Spinal cord (tissue), 9 donors: ENCODE measurements at regions not wholly inside any gene's neighbourhood (a gene's known extent, or its start where the extent isn't known, plus 50 kb on each side); places are given as distances from the start of the nearest gene placed in this dataset.

Experiments used
- DNase-seq, 6 donors: peaks; one replicate each; pipeline versions ENCODE4 v3.0.0 to v3.0.0-alpha.2; 2013 to 2015; ENCODE audit warnings: low spot score in 6 of 6, low read depth in 4 of 6
- H3K27ac ChIP-seq: one replicate; pipeline ENCODE4 v1.5.1; 2013; ENCODE audit warnings: low read depth, low read length, control low read depth
- H3K27me3 ChIP-seq: one replicate; pipeline ENCODE4 v1.6.1; 2013; ENCODE audit warnings: low read length; ENCODE audit not compliant: control insufficient read depth, insufficient read depth
- H3K36me3 ChIP-seq: one replicate; pipeline ENCODE4 v1.6.1; 2013; ENCODE audit warnings: low read length; ENCODE audit not compliant: control insufficient read depth, insufficient read depth
- H3K4me1 ChIP-seq: one replicate; pipeline ENCODE4 v1.6.1; 2013; ENCODE audit warnings: low read length; ENCODE audit not compliant: control insufficient read depth, insufficient read depth
- H3K4me3 ChIP-seq: one replicate; pipeline ENCODE4 v1.5.1; 2013; ENCODE audit warnings: low read depth, low read length, control low read depth
- H3K9me3 ChIP-seq: one replicate; pipeline ENCODE4 v1.6.1; 2013; ENCODE audit warnings: low read length; ENCODE audit not compliant: control insufficient read depth, insufficient read depth
- WGBS: methylation state at CpG from one replicate; pipeline ENCODE4 v1.1.5; 2013; ENCODE audit warnings: missing lambda C conversion rate; ENCODE audit not compliant: insufficient coverage; 5-methylcytosine and 5-hydroxymethylcytosine counted together
- donor health status: healthy.

- Histone ChIP-seq H3K4me3 (no peak overlapping the region), H3K27ac (no peak overlapping the region), H3K4me1 (peaks cover 13% of the 10 kb centered on the region), H3K36me3 (no peaks in the 10 kb centered on the region), H3K9me3 (no peaks in the 10 kb centered on the region), H3K27me3 (no peaks in the 10 kb centered on the region)
- WGBS: 95% methylated on average over 7 of the region's 8 CpGs
- DNase-seq: no peak
These were observed 1521.4 kb downstream of the BRD1 start for GRCh38 chr22:48306284-48306683.

DNA sequence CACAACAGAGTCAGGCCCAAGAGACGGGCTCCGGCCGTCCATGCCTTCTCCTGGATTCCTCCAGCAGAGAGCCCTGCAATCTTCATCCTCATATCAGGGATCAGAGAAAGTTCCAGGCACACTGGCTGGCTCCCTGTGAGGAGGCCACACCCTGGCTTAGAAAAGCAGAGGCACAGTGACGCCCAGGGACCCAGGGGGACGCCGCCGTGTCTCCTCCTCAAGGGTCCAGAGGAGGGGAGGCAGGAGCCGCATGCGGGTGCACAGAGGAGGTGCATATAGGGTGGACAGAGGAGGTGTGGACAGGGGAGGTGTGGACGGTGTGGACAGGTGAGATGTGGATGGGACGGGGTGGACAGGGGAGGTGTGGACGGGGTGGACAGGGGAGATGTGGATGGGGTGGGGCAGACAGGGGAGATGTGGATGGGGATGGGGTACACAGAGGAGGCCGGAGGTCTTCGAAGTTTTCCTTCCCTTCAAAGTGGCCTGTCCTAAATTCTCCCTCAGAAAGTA lies 1521.9 kb downstream of the BRD1 start:
- peaks cover 13% of the 10 kb centered on the region for H3K4me1 ChIP-seq
- H3K36me3 ChIP-seq: no peaks in the 10 kb centered on the region
- no peaks in the 10 kb centered on the region for H3K27me3 ChIP-seq
- WGBS: 93% methylated on average over 9 of the region's 14 CpGs
- no peak for DNase-seq
- H3K9me3 ChIP-seq: no peaks in the 10 kb centered on the region
- H3K4me3 ChIP-seq: no peak overlapping the region
- H3K27ac ChIP-seq: no peak overlapping the region

- WGBS: 100% methylated on average over 1 of the region's 5 CpGs
These were observed 1524.3 kb downstream of the BRD1 start for GRCh38 chr22:48303369-48303725.

DNA sequence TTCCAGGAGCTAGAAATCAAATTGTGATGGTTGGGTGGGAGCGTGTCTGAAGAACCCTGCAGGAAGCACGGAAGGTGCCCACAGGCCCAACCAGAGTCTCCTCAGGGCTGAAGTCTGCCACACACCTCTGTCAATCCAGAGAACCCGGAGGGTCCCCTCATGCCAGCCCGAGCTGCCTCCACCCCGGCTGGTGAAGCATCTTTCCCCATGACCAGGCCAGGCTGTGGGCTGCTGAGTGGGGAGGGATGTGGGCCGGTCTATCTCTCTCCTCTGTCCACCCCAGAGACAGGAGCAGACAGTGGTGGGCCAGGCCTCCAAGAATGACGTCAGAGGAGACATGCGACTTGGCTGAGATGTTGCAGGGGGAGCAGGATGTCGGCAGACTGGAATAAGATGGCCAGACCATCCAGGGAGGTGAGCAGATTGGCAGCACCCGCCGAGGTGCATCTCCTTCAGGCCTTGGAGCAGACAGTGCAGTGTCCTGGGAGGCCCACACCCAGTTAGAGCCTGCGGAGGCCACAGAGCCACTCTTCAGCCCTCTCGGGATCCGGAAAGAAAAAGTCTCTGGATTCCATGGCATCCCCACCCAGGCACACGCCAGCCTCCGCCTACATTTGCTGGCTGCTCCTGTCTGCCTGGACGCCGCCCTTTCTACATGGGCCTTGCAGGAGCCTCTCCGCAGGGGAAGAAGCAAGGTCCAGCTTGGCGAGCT lies 1524.9 kb downstream of the BRD1 start:
- Histone ChIP-seq H3K9me3 (no peaks in the 10 kb centered on the region), H3K27ac (no peak overlapping the region), H3K27me3 (no peaks in the 10 kb centered on the region), H3K4me1 (peaks cover 7% of the 10 kb centered on the region), H3K36me3 (no peaks in the 10 kb centered on the region), H3K4me3 (no peak overlapping the region)
- 95% methylated on average over 19 of the region's 20 CpGs for WGBS
- DNase-seq: no peak

More at GRCh38 chr22:48303369-48303725, 1524.3 kb downstream of the BRD1 start:
- Histone ChIP-seq H3K27me3 (no peaks in the 10 kb centered on the region), H3K4me1 (peaks cover 8% of the 10 kb centered on the region), H3K4me3 (no peak overlapping the region), H3K27ac (no peak overlapping the region), H3K36me3 (no peaks in the 10 kb centered on the region), H3K9me3 (no peaks in the 10 kb centered on the region)
- no peak for DNase-seq

DNA sequence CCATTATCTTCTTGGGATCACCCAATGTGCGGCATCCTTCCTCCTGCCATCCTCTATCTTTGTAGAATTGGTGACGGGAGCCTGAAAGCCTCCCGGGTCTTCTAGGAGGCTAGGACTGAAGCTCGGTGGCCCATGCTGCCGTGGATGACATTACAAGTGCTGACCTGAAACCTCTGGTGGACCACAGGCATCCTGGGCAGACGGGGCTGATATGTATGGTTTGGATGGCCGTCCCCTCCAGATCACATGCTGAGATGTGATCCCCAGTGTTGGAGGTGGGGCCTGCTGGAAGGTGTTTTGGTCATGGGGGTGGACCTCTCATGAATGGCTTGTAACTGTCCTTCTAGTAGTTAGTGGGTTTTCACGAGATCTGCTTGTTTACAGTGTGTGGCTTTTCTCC lies 1525.8 kb downstream of the BRD1 start:
- Histone ChIP-seq H3K27me3 (no peaks in the 10 kb centered on the region), H3K4me3 (no peak overlapping the region), H3K4me1 (peaks cover 3% of the 10 kb centered on the region), H3K36me3 (no peaks in the 10 kb centered on the region), H3K27ac (no peak overlapping the region), H3K9me3 (no peaks in the 10 kb centered on the region)
- 79% methylated on average over 6 of the region's 8 CpGs for WGBS
- no peak for DNase-seq

GRCh38 chr22:48301421-48301820 lies 1526.3 kb downstream of the BRD1 start:
- peaks cover 3% of the 10 kb centered on the region for H3K4me1 ChIP-seq
- H3K27me3 ChIP-seq: no peaks in the 10 kb centered on the region
- H3K9me3 ChIP-seq: no peaks in the 10 kb centered on the region
- no peaks in the 10 kb centered on the region for H3K36me3 ChIP-seq
- no peak for DNase-seq
- no peak overlapping the region for H3K4me3 ChIP-seq
- WGBS: 78% methylated on average over 11 of the region's 11 CpGs
- H3K27ac ChIP-seq: no peak overlapping the region

GRCh38 chr22:48300877-48301276 lies 1526.8 kb downstream of the BRD1 start:
- Histone ChIP-seq H3K36me3 (no peaks in the 10 kb centered on the region), H3K27ac (no peak overlapping the region), H3K27me3 (no peaks in the 10 kb centered on the region), H3K9me3 (no peaks in the 10 kb centered on the region), H3K4me1 (peaks cover 3% of the 10 kb centered on the region), H3K4me3 (no peak overlapping the region)
- 97% methylated on average over 5 of the region's 11 CpGs for WGBS
- DNase-seq: no peak

DNA sequence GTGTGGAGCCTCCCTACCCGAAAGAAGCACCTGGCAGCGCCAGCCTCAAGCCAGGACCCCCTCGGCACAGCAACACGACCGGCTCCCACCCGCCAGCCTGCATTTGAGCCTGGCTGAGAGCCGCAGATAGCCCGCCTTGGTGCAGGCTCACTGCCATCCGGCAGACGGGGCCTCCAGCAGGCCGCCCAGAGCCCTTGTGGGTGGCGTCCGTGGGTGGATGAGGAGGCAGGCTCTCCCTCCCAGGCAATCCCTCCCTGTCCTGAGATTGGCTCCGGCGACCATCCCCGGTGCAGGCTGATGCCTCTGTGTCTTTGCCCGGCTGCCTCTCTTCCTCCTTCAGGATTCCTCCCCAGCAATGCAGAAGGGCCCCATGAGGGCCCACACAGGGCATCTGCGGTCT lies 1527.9 kb downstream of the BRD1 start:
- DNase-seq: no peak
- H3K4me3 ChIP-seq: no peak overlapping the region
- 93% methylated on average over 18 of the region's 18 CpGs for WGBS
- no peaks in the 10 kb centered on the region for H3K36me3 ChIP-seq
- no peaks in the 10 kb centered on the region for H3K9me3 ChIP-seq
- no peak overlapping the region for H3K27ac ChIP-seq
- H3K4me1 ChIP-seq: no peaks in the 10 kb centered on the region
- no peaks in the 10 kb centered on the region for H3K27me3 ChIP-seq

- 92% methylated on average over 8 of the region's 8 CpGs for WGBS
- Histone ChIP-seq H3K4me3 (no peak overlapping the region), H3K27ac (no peak overlapping the region), H3K9me3 (no peaks in the 10 kb centered on the region), H3K36me3 (no peaks in the 10 kb centered on the region), H3K27me3 (no peaks in the 10 kb centered on the region), H3K4me1 (no peaks in the 10 kb centered on the region)
- no peak for DNase-seq
These were observed 1528.5 kb downstream of the BRD1 start for GRCh38 chr22:48299124-48299523.

- no peak overlapping the region for H3K4me3 ChIP-seq
- no peak overlapping the region for H3K27ac ChIP-seq
- no peaks in the 10 kb centered on the region for H3K27me3 ChIP-seq
- no peaks in the 10 kb centered on the region for H3K36me3 ChIP-seq
- no peaks in the 10 kb centered on the region for H3K9me3 ChIP-seq
- 60% methylated on average over 6 of the region's 7 CpGs for WGBS
- H3K4me1 ChIP-seq: no peaks in the 10 kb centered on the region
- DNase-seq: no peak
These were observed 1530.4 kb downstream of the BRD1 start for GRCh38 chr22:48297296-48297695.
